IMR-90 (cell line): ENCODE measurements at regions not wholly inside any gene's neighbourhood (a gene's known extent, or its start where the extent isn't known, plus 50 kb on each side); places are given as distances from the start of the nearest gene placed in this dataset.
A peak's percentile ranks its signal among the peaks of the same experiment; 100 is the strongest.

Experiments used
- ATAC-seq: fragments of 200-7000 bp; cut with Tn5 transposase; 2 replicates; pipeline ENCODE4 v1.9.1; 2020; ENCODE audit warnings: low read depth, mild to moderate bottlenecking, moderate library complexity
- BruUV-seq: library from RNA; stranded (reverse); fragments of 400-500 nt; replicated peaks from 2 replicates; lab custom pipeline; 2021; lab: Mats Ljungman, UMichigan
- CTCF ChIA-PET: fragments of 300-600 bp; formaldehyde crosslinking; extraction: SDS; loops from one replicate; lab custom pipeline; 2021; ENCODE audit warnings: antibody characterized with exemption; lab: Yijun Ruan, JAX
- POLR2A ChIA-PET: fragments of 300-600 bp; sonication (Branson Sonifier 250); formaldehyde crosslinking; loops from one replicate; lab custom pipeline; 2022; ENCODE audit warnings: antibody characterized with exemption; ENCODE audit not compliant: unreplicated experiment; lab: Charles Lee
- DNase-seq: peaks from one replicate; pipeline ENCODE4 v3.0.0; 2013
- H2AFZ ChIP-seq: replicated peaks from 2 replicates; pipeline ENCODE3; 2013; ENCODE audit warnings: low read length, mild to moderate bottlenecking; ENCODE audit not compliant: poor library complexity
- H2AK5ac ChIP-seq: 2 replicates; pipeline ENCODE4 v1.6.1; 2013; ENCODE audit warnings: low read depth, low read length, inconsistent platforms
- H2AK9ac ChIP-seq: replicated peaks from 2 replicates; pipeline ENCODE3; 2013; ENCODE audit warnings: mild to moderate bottlenecking, low read depth, low read length, moderate library complexity; ENCODE audit not compliant: poor library complexity
- H2BK120ac ChIP-seq: 2 replicates; pipeline ENCODE4 v1.6.1; 2013; ENCODE audit warnings: low read depth, low read length, inconsistent platforms
- H2BK15ac ChIP-seq: 3 replicates; pipeline ENCODE4 v1.6.1; 2013; ENCODE audit warnings: low read depth, low read length, inconsistent platforms
- H2BK20ac ChIP-seq: 2 replicates; pipeline ENCODE4 v1.6.1; 2013; ENCODE audit warnings: low read depth, mild to moderate bottlenecking, inconsistent platforms, low read length, moderate library complexity
- H2BK5ac ChIP-seq: 2 replicates; pipeline ENCODE4 v1.6.1; 2013; ENCODE audit warnings: mild to moderate bottlenecking, low read depth, low read length, inconsistent platforms; ENCODE audit not compliant: poor library complexity, severe bottlenecking
- H3K14ac ChIP-seq: replicated peaks from 2 replicates; pipeline ENCODE4 v1.6.1; 2013; ENCODE audit warnings: low read depth, low read length, inconsistent platforms
- H3K18ac ChIP-seq: 2 replicates; pipeline ENCODE4 v1.6.1; 2013; ENCODE audit warnings: low read depth, low read length, control low read depth
- H3K23ac ChIP-seq: 2 replicates; pipeline ENCODE4 v1.6.1; 2013; ENCODE audit warnings: low read depth, low read length, inconsistent platforms
- H3K27ac ChIP-seq: 2 replicates; pipeline ENCODE4 v1.5.1; 2013; ENCODE audit warnings: mild to moderate bottlenecking, control low read depth, low read length; ENCODE audit not compliant: insufficient read depth
- H3K27me3 ChIP-seq: 2 replicates; pipeline ENCODE4 v1.6.1; 2013; ENCODE audit warnings: low read length; ENCODE audit not compliant: control insufficient read depth, insufficient read depth
- H3K36me3 ChIP-seq: 2 replicates; pipeline ENCODE4 v1.6.1; 2013; ENCODE audit warnings: low read length, mixed read lengths; ENCODE audit not compliant: control insufficient read depth, insufficient read depth
- H3K4ac ChIP-seq: 2 replicates; pipeline ENCODE4 v1.6.1; 2013; ENCODE audit warnings: low read depth, low read length, inconsistent platforms
- H3K4me1 ChIP-seq: 2 replicates; pipeline ENCODE4 v1.6.1; 2013; ENCODE audit warnings: low read length, mixed read lengths; ENCODE audit not compliant: control insufficient read depth, insufficient read depth
- H3K4me2 ChIP-seq: 2 replicates; pipeline ENCODE4 v1.6.1; 2013; ENCODE audit warnings: low read depth, mild to moderate bottlenecking, control low read depth, low read length, moderate library complexity
- H3K4me3 ChIP-seq: 2 replicates; pipeline ENCODE4 v1.5.1; 2013; ENCODE audit warnings: low read depth, mild to moderate bottlenecking, control low read depth, low read length, moderate library complexity; ENCODE audit not compliant: insufficient read depth
- H3K56ac ChIP-seq: 2 replicates; pipeline ENCODE4 v1.6.1; 2013; ENCODE audit warnings: low read length, inconsistent platforms; ENCODE audit not compliant: insufficient read depth; ENCODE audit errors: extremely low read depth
- H3K79me1 ChIP-seq, 2 experiments: 2 replicates each; pipeline ENCODE4 v1.6.1; 2013; ENCODE audit warnings: low read length in 2 of 2, inconsistent platforms in 1 of 2, low read depth in 1 of 2
- H3K9ac ChIP-seq: 2 replicates; pipeline ENCODE4 v1.6.1; 2013; ENCODE audit warnings: low read depth, low read length, control low read depth
- H3K9me1 ChIP-seq: 2 replicates; pipeline ENCODE4 v1.6.1; 2013; ENCODE audit warnings: low read length, inconsistent platforms; ENCODE audit not compliant: insufficient read depth
- H3K9me3 ChIP-seq: 2 replicates; pipeline ENCODE4 v1.6.1; 2013; ENCODE audit warnings: low read length; ENCODE audit not compliant: control insufficient read depth, insufficient read depth
- H4K20me1 ChIP-seq: 2 replicates; pipeline ENCODE4 v1.6.1; 2013; ENCODE audit warnings: low read length, inconsistent platforms; ENCODE audit not compliant: insufficient read depth
- H4K5ac ChIP-seq: 2 replicates; pipeline ENCODE4 v1.6.1; 2013; ENCODE audit warnings: mild to moderate bottlenecking, low read depth, low read length, control low read depth
- H4K8ac ChIP-seq, 2 experiments: 2 replicates each; pipeline ENCODE4 v1.6.1; 2013; ENCODE audit warnings: low read depth in 2 of 2, low read length in 2 of 2, control low read depth in 1 of 2, inconsistent platforms in 1 of 2
- H4K91ac ChIP-seq: 2 replicates; pipeline ENCODE4 v1.6.1; 2013; ENCODE audit warnings: low read depth, low read length, inconsistent platforms; ENCODE audit not compliant: insufficient read depth
- CHD1 ChIP-seq: IDR thresholded peaks from 2 replicates; pipeline ENCODE4 v1.6.1; 2012; ENCODE audit warnings: low read depth, low read length, improper control_type of control experiment
- MXI1 ChIP-seq: IDR thresholded peaks from 2 replicates; pipeline ENCODE4 v1.6.1; 2012; ENCODE audit warnings: low read depth, mild to moderate bottlenecking, low read length, moderate library complexity, borderline replicate concordance
- NFE2L2 ChIP-seq: fragments of 150-350 bp; IDR thresholded peaks from 2 replicates; pipeline ENCODE4 v1.6.1; 2016; ENCODE audit warnings: low read depth, mild to moderate bottlenecking, low read length
- WGBS, 2 experiments: methylation state at CpG; one replicate each; pipeline versions ENCODE4 v1.1.5 to v1.1.7; 2013; ENCODE audit warnings: missing lambda C conversion rate in 2 of 2; ENCODE audit not compliant: insufficient read length in 1 of 2; ENCODE audit errors: extremely low coverage in 2 of 2; 5-methylcytosine and 5-hydroxymethylcytosine counted together
- dilution Hi-C: fragments of 300-500 bp; cut with HindIII; formaldehyde crosslinking; loops from one replicate; pipeline ENCODE4 v1.14.3; 2018; ENCODE audit warnings: low sequenced_read_pairs; ENCODE audit not compliant: unreplicated experiment
- in situ Hi-C: fragments of 300-500 bp; cut with MboI; formaldehyde crosslinking; loops from 3 replicates; pipeline ENCODE4 v1.14.3; 2019; ENCODE audit warnings: low sequenced_read_pairs, inconsistent platforms, mixed read lengths
- intact Hi-C: fragments of 100-400 bp; cut with micrococcal nuclease; formaldehyde crosslinking; loops from 2 replicates; pipeline ENCODE4 v1.10.0; 2022
- TF ChIP-seq, protein P1 (sequence below): conservative IDR thresholded peaks from 2 replicates; pipeline ENCODE4 v1.5.1; 2012; ENCODE audit warnings: mild to moderate bottlenecking, low read depth, low read length, improper control_type of control experiment

DNA sequence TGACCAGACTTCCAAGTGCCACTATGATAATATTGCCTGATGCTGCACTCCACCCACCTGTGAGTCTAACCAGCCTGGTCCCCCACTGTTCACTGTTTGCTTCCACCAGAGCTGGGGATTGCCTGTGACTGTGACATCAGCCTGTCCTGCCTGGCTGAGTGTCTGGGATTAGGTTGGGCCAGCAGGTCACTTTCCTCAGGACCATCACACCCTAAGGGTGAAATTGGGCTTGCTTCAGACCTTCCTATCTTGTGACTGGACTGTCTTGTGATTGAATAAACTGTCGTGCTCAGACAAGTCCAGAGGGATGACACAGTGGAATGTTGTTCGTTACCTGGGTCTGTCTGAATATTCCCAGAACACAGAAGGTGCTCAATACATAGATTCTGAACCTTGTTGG is 87.4 kb upstream of the HK2 start:
- intact Hi-C loops: loop anchor here (2.0 to 10.0 kb wide), 2 partner anchors 18 to 88 kb away; partner anchors contain the start of gene HK2
- H3K4me2 ChIP-seq: no peak overlapping the region

More for the DNA sequence above, 87.4 kb upstream of the HK2 start:
- Histone ChIP-seq H3K4me1 (peaks cover 12% of the 10 kb centered on the region), H3K9me1 (peaks cover 14% of the 10 kb centered on the region), H3K36me3 (no peaks in the 10 kb centered on the region), H3K4ac (peak overlapping the region; percentile 36; the same call in 1 of the 2 replicates), H3K14ac (no peak overlapping the region), H2BK120ac (peak overlapping the region; percentile 26; the same call in 1 of the 2 replicates), H3K79me1 (no peaks in the 10 kb centered on the region), H2AFZ (no peak overlapping the region), H3K18ac (no peak overlapping the region), H3K27ac (no peak overlapping the region), H4K8ac (no peak overlapping the region), H2BK15ac (peak overlapping the region; percentile 42; the same call in 1 of the 3 replicates), H2AK5ac (peak overlapping the region; percentile 48; the same call in 1 of the 2 replicates), H2BK20ac (no peak overlapping the region), H2BK5ac (no peak overlapping the region), H4K5ac (no peak overlapping the region), H2AK9ac (no peak overlapping the region), H3K23ac (no peak overlapping the region), H4K91ac (no peak overlapping the region), H3K56ac (no peak overlapping the region), H4K20me1 (no peaks in the 10 kb centered on the region), H3K9ac (no peak overlapping the region), H3K9me3 (no peaks in the 10 kb centered on the region), H3K27me3 (no peaks in the 10 kb centered on the region), H3K4me3 (no peak overlapping the region)
- ATAC-seq (no peak), DNase-seq (no peak)
- ChIA-PET CTCF (no interaction called here), POLR2A (no interaction called here)
- WGBS, 2 experiments: no CpG with 5 or more reads among the region's 2 CpGs
- dilution Hi-C loops (no loop called here), in situ Hi-C loops (no loop called here)
- no peak for TF ChIP-seq NFE2L2
- no peak for TF ChIP-seq MXI1
- no peak for TF ChIP-seq CHD1
- TF ChIP-seq, protein P1, sequence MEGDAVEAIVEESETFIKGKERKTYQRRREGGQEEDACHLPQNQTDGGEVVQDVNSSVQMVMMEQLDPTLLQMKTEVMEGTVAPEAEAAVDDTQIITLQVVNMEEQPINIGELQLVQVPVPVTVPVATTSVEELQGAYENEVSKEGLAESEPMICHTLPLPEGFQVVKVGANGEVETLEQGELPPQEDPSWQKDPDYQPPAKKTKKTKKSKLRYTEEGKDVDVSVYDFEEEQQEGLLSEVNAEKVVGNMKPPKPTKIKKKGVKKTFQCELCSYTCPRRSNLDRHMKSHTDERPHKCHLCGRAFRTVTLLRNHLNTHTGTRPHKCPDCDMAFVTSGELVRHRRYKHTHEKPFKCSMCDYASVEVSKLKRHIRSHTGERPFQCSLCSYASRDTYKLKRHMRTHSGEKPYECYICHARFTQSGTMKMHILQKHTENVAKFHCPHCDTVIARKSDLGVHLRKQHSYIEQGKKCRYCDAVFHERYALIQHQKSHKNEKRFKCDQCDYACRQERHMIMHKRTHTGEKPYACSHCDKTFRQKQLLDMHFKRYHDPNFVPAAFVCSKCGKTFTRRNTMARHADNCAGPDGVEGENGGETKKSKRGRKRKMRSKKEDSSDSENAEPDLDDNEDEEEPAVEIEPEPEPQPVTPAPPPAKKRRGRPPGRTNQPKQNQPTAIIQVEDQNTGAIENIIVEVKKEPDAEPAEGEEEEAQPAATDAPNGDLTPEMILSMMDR: no peak
- no TSS peak for BruUV-seq
